ENCODE measurements at regions not wholly inside any gene's neighbourhood (a gene's known extent, or its start where the extent isn't known, plus 50 kb on each side); places are given as distances from the start of the nearest gene placed in this dataset.

GRCh38 chr18:73848656-73849055, 299.0 kb downstream of the FBXO15 start:
- Histone ChIP-seq H4K8ac (ENCODE audit: low read length) (no peak overlapping the region), H3K4me3 (ENCODE audit: insufficient read depth in 1 of 2, low read depth in 1 of 2, low read length in 2 of 2) (no peak overlapping the region), H3K27me3 (ENCODE audit: control insufficient read depth in 1 of 2, insufficient read depth in 1 of 2, low read length in 2 of 2) (peaks cover 0 to 22% of the 10 kb centered on the region in 2 experiments), H3K4me2 (ENCODE audit: low read length, poor library complexity, severe bottlenecking) (no peak overlapping the region), H2BK120ac (ENCODE audit: low read depth, low read length) (no peak overlapping the region), H3K14ac (ENCODE audit: low read length in 2 of 2) (no peak overlapping the region), H3K27ac (ENCODE audit: low read length, poor library complexity, severe bottlenecking) (peak overlapping the region; percentile 38), H2BK5ac (ENCODE audit: low read depth, low read length, poor library complexity, severe bottlenecking) (no peak overlapping the region), H3K4ac (ENCODE audit: low read depth in 1 of 2, low read length in 2 of 2) (no peak overlapping the region), H2AK5ac (ENCODE audit: low read length, severe bottlenecking) (no peak overlapping the region), H2BK15ac (ENCODE audit: low read depth, poor library complexity, severe bottlenecking) (no peak overlapping the region), H4K91ac (ENCODE audit: low read length) (no peak overlapping the region), H3K9ac (ENCODE audit: low read length) (no peak overlapping the region), H3K4me1 (ENCODE audit: control insufficient read depth, insufficient read depth, low read depth, low read length) (peaks cover 4% of the 10 kb centered on the region), H3K9me3 (ENCODE audit: control insufficient read depth, low read length) (no peaks in the 10 kb centered on the region), H2AFZ (ENCODE audit: low read depth, low read length) (no peak overlapping the region), H3K79me1 (replicated peaks; ENCODE audit: low read length, poor library complexity, severe bottlenecking) (no peaks in the 10 kb centered on the region), H2BK12ac (ENCODE audit: low read length in 2 of 2) (no peak overlapping the region), H3K36me3 (ENCODE audit: control insufficient read depth in 1 of 2, insufficient read depth in 2 of 2, low read depth in 1 of 2, low read length in 2 of 2) (no peaks in the 10 kb centered on the region), H3K18ac (ENCODE audit: low read depth in 1 of 2, low read length in 2 of 2) (peak overlapping the region in 1 of 2 experiments; percentile 43), H3K23ac (ENCODE audit: low read length in 2 of 2) (no peak overlapping the region)
- DNase-seq = peak; percentile 40

- Histone ChIP-seq H2BK120ac (ENCODE audit: low read depth, low read length) (no peak overlapping the region), H4K91ac (ENCODE audit: low read length) (peak overlapping the region; percentile 59), H3K4me3 (ENCODE audit: insufficient read depth in 1 of 2, low read depth in 1 of 2, low read length in 2 of 2) (no peak overlapping the region), H2BK5ac (ENCODE audit: low read depth, low read length, poor library complexity, severe bottlenecking) (no peak overlapping the region), H3K4ac (ENCODE audit: low read depth in 1 of 2, low read length in 2 of 2) (peak overlapping the region in 1 of 2 experiments; percentile 6), H3K27ac (ENCODE audit: low read length, poor library complexity, severe bottlenecking) (no peak overlapping the region), H3K4me1 (ENCODE audit: control insufficient read depth, insufficient read depth, low read depth, low read length) (peaks cover 4% of the 10 kb centered on the region), H3K23ac (ENCODE audit: low read length in 2 of 2) (no peak overlapping the region), H2AK5ac (ENCODE audit: low read length, severe bottlenecking) (no peak overlapping the region), H3K79me1 (replicated peaks; ENCODE audit: low read length, poor library complexity, severe bottlenecking) (no peaks in the 10 kb centered on the region), H3K18ac (ENCODE audit: low read depth in 1 of 2, low read length in 2 of 2) (no peak overlapping the region), H3K4me2 (ENCODE audit: low read length, poor library complexity, severe bottlenecking) (no peak overlapping the region), H3K27me3 (ENCODE audit: control insufficient read depth in 1 of 2, insufficient read depth in 1 of 2, low read length in 2 of 2) (peaks cover 0 to 34% of the 10 kb centered on the region in 2 experiments), H3K9ac (ENCODE audit: low read length) (no peak overlapping the region), H2BK12ac (ENCODE audit: low read length in 2 of 2) (no peak overlapping the region), H2AFZ (ENCODE audit: low read depth, low read length) (no peak overlapping the region), H4K8ac (ENCODE audit: low read length) (no peak overlapping the region), H3K9me3 (ENCODE audit: control insufficient read depth, low read length) (no peaks in the 10 kb centered on the region), H2BK15ac (ENCODE audit: low read depth, poor library complexity, severe bottlenecking) (no peak overlapping the region), H3K36me3 (ENCODE audit: control insufficient read depth in 1 of 2, insufficient read depth in 2 of 2, low read depth in 1 of 2, low read length in 2 of 2) (no peaks in the 10 kb centered on the region), H3K14ac (ENCODE audit: low read length in 2 of 2) (no peak overlapping the region)
- WGBS = 91% methylated on average over 7 of the region's 7 CpGs
- DNase-seq = no peak
These were observed 304.2 kb downstream of the FBXO15 start for GRCh38 chr18:73843455-73843854.

DNA sequence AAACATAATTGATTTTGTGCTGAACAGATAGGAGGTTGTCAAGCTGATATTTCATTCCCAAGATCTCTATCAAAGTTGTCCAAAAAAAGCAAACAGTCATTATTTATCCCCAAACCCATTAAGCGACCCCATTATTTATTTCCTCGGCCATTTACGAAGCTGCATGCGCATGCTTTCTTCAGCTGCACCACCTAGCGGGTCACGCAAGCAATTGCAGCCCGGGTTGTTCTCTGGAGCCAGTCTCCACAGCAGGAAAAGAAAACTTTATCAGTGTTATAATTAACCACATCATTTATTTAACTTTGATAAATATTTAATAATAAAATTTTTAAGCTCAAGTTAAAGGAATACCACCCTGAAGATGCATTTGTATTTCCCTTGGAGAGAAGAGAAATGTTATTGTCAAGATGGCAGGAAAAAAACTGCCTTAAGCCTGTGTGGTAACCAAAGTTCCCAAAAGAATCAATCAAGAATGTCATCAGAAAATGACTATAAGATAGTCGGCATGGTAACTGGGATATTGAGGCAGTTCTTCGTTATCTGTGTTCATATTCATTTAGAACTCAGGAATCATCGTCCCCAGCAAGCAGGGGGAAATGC, 304.7 kb downstream of the FBXO15 start:
- H2AFZ ChIP-seq (ENCODE audit: low read depth, low read length) = no peak overlapping the region
- no peak overlapping the region for H2BK120ac ChIP-seq (ENCODE audit: low read depth, low read length)
- no peak overlapping the region for H3K4ac ChIP-seq (ENCODE audit: low read depth in 1 of 2, low read length in 2 of 2)
- no peak overlapping the region for H4K8ac ChIP-seq (ENCODE audit: low read length)
- no peak overlapping the region for H3K14ac ChIP-seq (ENCODE audit: low read length in 2 of 2)
- no peak overlapping the region for H2BK15ac ChIP-seq (ENCODE audit: low read depth, poor library complexity, severe bottlenecking)
- no peaks in the 10 kb centered on the region for H3K36me3 ChIP-seq (ENCODE audit: control insufficient read depth in 1 of 2, insufficient read depth in 2 of 2, low read depth in 1 of 2, low read length in 2 of 2)
- peaks cover 0 to 34% of the 10 kb centered on the region in 2 experiments for H3K27me3 ChIP-seq (ENCODE audit: control insufficient read depth in 1 of 2, insufficient read depth in 1 of 2, low read length in 2 of 2)
- H3K18ac ChIP-seq (ENCODE audit: low read depth in 1 of 2, low read length in 2 of 2) = no peak overlapping the region
- peak overlapping the region in 1 of 2 experiments; percentile 35 for H3K4me3 ChIP-seq (ENCODE audit: insufficient read depth in 1 of 2, low read depth in 1 of 2, low read length in 2 of 2)
- H2BK12ac ChIP-seq (ENCODE audit: low read length in 2 of 2) = no peak overlapping the region
- no peak overlapping the region for H4K91ac ChIP-seq (ENCODE audit: low read length)
- H3K9me3 ChIP-seq (ENCODE audit: control insufficient read depth, low read length) = no peaks in the 10 kb centered on the region
- no peak overlapping the region for H2BK5ac ChIP-seq (ENCODE audit: low read depth, low read length, poor library complexity, severe bottlenecking)
- peak overlapping the region; percentile 8 for H3K4me2 ChIP-seq (ENCODE audit: low read length, poor library complexity, severe bottlenecking)
- no peak overlapping the region for H3K27ac ChIP-seq (ENCODE audit: low read length, poor library complexity, severe bottlenecking)
- H3K79me1 ChIP-seq (replicated peaks; ENCODE audit: low read length, poor library complexity, severe bottlenecking) = no peaks in the 10 kb centered on the region
- peaks cover 4% of the 10 kb centered on the region for H3K4me1 ChIP-seq (ENCODE audit: control insufficient read depth, insufficient read depth, low read depth, low read length)
- peak; percentile 63 for DNase-seq
- H3K23ac ChIP-seq (ENCODE audit: low read length in 2 of 2) = no peak overlapping the region
- H2AK5ac ChIP-seq (ENCODE audit: low read length, severe bottlenecking) = no peak overlapping the region
- peak overlapping the region; percentile 69 for H3K9ac ChIP-seq (ENCODE audit: low read length)
- 18% methylated on average over 10 of the region's 10 CpGs for WGBS

DNA sequence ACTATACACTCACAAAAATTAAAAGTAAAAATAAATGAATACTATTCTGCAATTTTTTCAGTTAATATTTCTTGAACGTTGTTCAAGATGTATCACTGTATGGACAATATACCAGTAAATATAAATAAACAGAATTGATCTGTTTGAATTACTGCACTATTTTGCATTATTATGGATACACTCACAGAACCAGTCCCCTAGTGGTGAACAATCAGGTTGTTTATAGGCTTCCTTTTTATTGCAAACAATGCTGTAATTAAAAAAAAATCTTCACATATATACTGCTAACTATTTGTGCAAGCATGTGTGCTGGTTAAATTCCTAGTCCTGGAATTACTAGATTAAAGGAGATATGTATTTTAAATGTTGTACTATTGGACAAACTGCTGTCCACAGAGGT, 306.0 kb downstream of the FBXO15 start:
- no peak overlapping the region for H2AK5ac ChIP-seq (ENCODE audit: low read length, severe bottlenecking)
- no peak overlapping the region for H2BK5ac ChIP-seq (ENCODE audit: low read depth, low read length, poor library complexity, severe bottlenecking)
- no peak overlapping the region for H3K27ac ChIP-seq (ENCODE audit: low read length, poor library complexity, severe bottlenecking)
- H4K8ac ChIP-seq (ENCODE audit: low read length) = no peak overlapping the region
- H3K79me1 ChIP-seq (replicated peaks; ENCODE audit: low read length, poor library complexity, severe bottlenecking) = no peaks in the 10 kb centered on the region
- H3K36me3 ChIP-seq (ENCODE audit: control insufficient read depth in 1 of 2, insufficient read depth in 2 of 2, low read depth in 1 of 2, low read length in 2 of 2) = no peaks in the 10 kb centered on the region
- peaks cover 0 to 34% of the 10 kb centered on the region in 2 experiments for H3K27me3 ChIP-seq (ENCODE audit: control insufficient read depth in 1 of 2, insufficient read depth in 1 of 2, low read length in 2 of 2)
- H2AFZ ChIP-seq (ENCODE audit: low read depth, low read length) = no peak overlapping the region
- no peak overlapping the region for H3K4me3 ChIP-seq (ENCODE audit: insufficient read depth in 1 of 2, low read depth in 1 of 2, low read length in 2 of 2)
- no peak overlapping the region for H2BK12ac ChIP-seq (ENCODE audit: low read length in 2 of 2)
- H2BK120ac ChIP-seq (ENCODE audit: low read depth, low read length) = no peak overlapping the region
- H3K4ac ChIP-seq (ENCODE audit: low read depth in 1 of 2, low read length in 2 of 2) = no peak overlapping the region
- H3K4me1 ChIP-seq (ENCODE audit: control insufficient read depth, insufficient read depth, low read depth, low read length) = peaks cover 4% of the 10 kb centered on the region
- H3K4me2 ChIP-seq (ENCODE audit: low read length, poor library complexity, severe bottlenecking) = no peak overlapping the region
- H3K23ac ChIP-seq (ENCODE audit: low read length in 2 of 2) = no peak overlapping the region
- no peak overlapping the region for H3K14ac ChIP-seq (ENCODE audit: low read length in 2 of 2)
- H3K18ac ChIP-seq (ENCODE audit: low read depth in 1 of 2, low read length in 2 of 2) = no peak overlapping the region
- H2BK15ac ChIP-seq (ENCODE audit: low read depth, poor library complexity, severe bottlenecking) = no peak overlapping the region
- H3K9me3 ChIP-seq (ENCODE audit: control insufficient read depth, low read length) = no peaks in the 10 kb centered on the region
- no peak overlapping the region for H4K91ac ChIP-seq (ENCODE audit: low read length)
- no peak for DNase-seq
- no CpG with 5 or more reads among the region's 1 CpG for WGBS
- no peak overlapping the region for H3K9ac ChIP-seq (ENCODE audit: low read length)
